Trophoblast cell (in vitro differentiated cells and primary cell): ENCODE measurements at regions not wholly inside any gene's neighbourhood (a gene's known extent, or its start where the extent isn't known, plus 50 kb on each side); places are given as distances from the start of the nearest gene placed in this dataset.

Experiments used
- DNase-seq, 2 donors: peaks; one replicate each; pipeline ENCODE4 v3.0.0-alpha.2; 2016
- H2AFZ ChIP-seq: 2 replicates; pipeline ENCODE4 v1.6.1; 2013; ENCODE audit warnings: low read length, moderate library complexity, mild to moderate bottlenecking; ENCODE audit not compliant: insufficient read depth, poor library complexity
- H2AK5ac ChIP-seq: 2 replicates; pipeline ENCODE4 v1.6.1; 2013; ENCODE audit warnings: mild to moderate bottlenecking, low read length
- H2BK120ac ChIP-seq: 2 replicates; pipeline ENCODE4 v1.6.1; 2013; ENCODE audit warnings: low read length, mild to moderate bottlenecking, moderate library complexity; ENCODE audit not compliant: insufficient read depth, poor library complexity
- H2BK12ac ChIP-seq: 2 replicates; pipeline ENCODE4 v1.6.1; 2013; ENCODE audit warnings: mild to moderate bottlenecking, low read length, moderate library complexity
- H2BK5ac ChIP-seq: 2 replicates; pipeline ENCODE4 v1.6.1; 2013; ENCODE audit warnings: low read length, low read depth, moderate library complexity, mild to moderate bottlenecking; ENCODE audit not compliant: poor library complexity
- H3K14ac ChIP-seq: 2 replicates; pipeline ENCODE4 v1.6.1; 2013; ENCODE audit warnings: mild to moderate bottlenecking, low read length
- H3K18ac ChIP-seq: 2 replicates; pipeline ENCODE4 v1.6.1; 2013; ENCODE audit warnings: mild to moderate bottlenecking, low read length
- H3K23ac ChIP-seq: 2 replicates; pipeline ENCODE4 v1.6.1; 2013; ENCODE audit warnings: low read length
- H3K27ac ChIP-seq: 2 replicates; pipeline ENCODE4 v1.5.1; 2013; ENCODE audit warnings: low read depth, mild to moderate bottlenecking, inconsistent platforms, low read length, moderate library complexity
- H3K27me3 ChIP-seq: 2 replicates; pipeline ENCODE4 v1.6.1; 2013; ENCODE audit warnings: inconsistent platforms, mild to moderate bottlenecking, low read length, moderate library complexity; ENCODE audit not compliant: insufficient read depth
- H3K36me3 ChIP-seq, 2 experiments: 1 replicate in 1 of 2; 2 replicates in 1 of 2; pipeline ENCODE4 v1.6.1; 2013; ENCODE audit warnings: low read length in 2 of 2, mild to moderate bottlenecking in 2 of 2, moderate library complexity in 1 of 2; ENCODE audit not compliant: insufficient read depth in 2 of 2, control insufficient read depth in 1 of 2
- H3K4ac ChIP-seq: 2 replicates; pipeline ENCODE4 v1.6.1; 2013; ENCODE audit warnings: low read depth, mild to moderate bottlenecking, low read length, moderate library complexity
- H3K4me1 ChIP-seq, 2 experiments: 1 replicate in 1 of 2; 2 replicates in 1 of 2; pipeline ENCODE4 v1.6.1; 2013; ENCODE audit warnings: low read length in 2 of 2, mild to moderate bottlenecking in 2 of 2, moderate library complexity in 1 of 2; ENCODE audit not compliant: insufficient read depth in 2 of 2, control insufficient read depth in 1 of 2
- H3K4me2 ChIP-seq: 2 replicates; pipeline ENCODE4 v1.6.1; 2013; ENCODE audit warnings: inconsistent platforms, mild to moderate bottlenecking, low read length, moderate library complexity
- H3K4me3 ChIP-seq: 2 replicates; pipeline ENCODE4 v1.5.1; 2013; ENCODE audit warnings: mild to moderate bottlenecking, low read depth, low read length, inconsistent platforms
- H3K79me1 ChIP-seq: one replicate; pipeline ENCODE4 v1.6.1; 2013; ENCODE audit warnings: low read length
- H3K79me2 ChIP-seq: 2 replicates; pipeline ENCODE4 v1.6.1; 2013; ENCODE audit warnings: low read length, mild to moderate bottlenecking; ENCODE audit not compliant: control insufficient read depth, insufficient read depth, poor library complexity
- H3K9ac ChIP-seq: 2 replicates; pipeline ENCODE4 v1.6.1; 2013; ENCODE audit warnings: mild to moderate bottlenecking, low read length
- H3K9me3 ChIP-seq: 2 replicates; pipeline ENCODE4 v1.6.1; 2013; ENCODE audit warnings: low read depth, mild to moderate bottlenecking, control low read depth, inconsistent platforms, low read length; ENCODE audit not compliant: insufficient read depth
- H4K12ac ChIP-seq: 2 replicates; pipeline ENCODE4 v1.6.1; 2013; ENCODE audit warnings: low read depth, mild to moderate bottlenecking, low read length, moderate library complexity
- H4K8ac ChIP-seq: 2 replicates; pipeline ENCODE4 v1.6.1; 2013; ENCODE audit warnings: low read depth, mild to moderate bottlenecking, low read length, moderate library complexity
- H4K91ac ChIP-seq: one replicate; pipeline ENCODE4 v1.6.1; 2013; ENCODE audit warnings: low read depth, mild to moderate bottlenecking, low read length, moderate library complexity
- WGBS: extraction: QIAGEN DNeasy Blood & Tissue Kit; methylation state at CpG from one replicate; pipeline ENCODE4 v1.1.7; 2013; ENCODE audit warnings: missing lambda C conversion rate; ENCODE audit not compliant: insufficient read length, insufficient coverage; ENCODE audit errors: extremely low coverage; 5-methylcytosine and 5-hydroxymethylcytosine counted together

GRCh38 chr10:91103384-91104192 is 116.9 kb upstream of the PCGF5 start:
- no peak overlapping the region for H3K4me3 ChIP-seq
- no peaks in the 10 kb centered on the region for H3K79me1 ChIP-seq
- no peak overlapping the region for H4K12ac ChIP-seq
- H3K4me2 ChIP-seq, result no peak overlapping the region
- H4K8ac ChIP-seq, result no peak overlapping the region
- no peaks in the 10 kb centered on the region for H3K79me2 ChIP-seq
- H3K4ac ChIP-seq, result no peak overlapping the region
- DNase-seq, result no peak
- H3K18ac ChIP-seq, result no peak overlapping the region
- H3K23ac ChIP-seq, result no peak overlapping the region
- H2AFZ ChIP-seq, result no peak overlapping the region
- WGBS, result no CpG with 5 or more reads among the region's 5 CpGs
- H3K36me3 ChIP-seq, result no peaks in the 10 kb centered on the region
- no peaks in the 10 kb centered on the region for H3K27me3 ChIP-seq
- no peak overlapping the region for H2BK5ac ChIP-seq
- H3K9me3 ChIP-seq, result peaks cover 2% of the 10 kb centered on the region
- no peak overlapping the region for H3K27ac ChIP-seq
- H3K9ac ChIP-seq, result no peak overlapping the region
- H2AK5ac ChIP-seq, result no peak overlapping the region
- H4K91ac ChIP-seq, result no peak overlapping the region
- no peak overlapping the region for H2BK120ac ChIP-seq
- no peak overlapping the region for H2BK12ac ChIP-seq
- no peak overlapping the region for H3K14ac ChIP-seq
- no peaks in the 10 kb centered on the region for H3K4me1 ChIP-seq

GRCh38 chr10:91104193-91105041 is 116.0 kb upstream of the PCGF5 start:
- H2AK5ac ChIP-seq, result no peak overlapping the region
- H2AFZ ChIP-seq, result no peak overlapping the region
- no peak overlapping the region for H4K8ac ChIP-seq
- no peaks in the 10 kb centered on the region for H3K79me2 ChIP-seq
- no peak overlapping the region for H3K18ac ChIP-seq
- H3K79me1 ChIP-seq, result no peaks in the 10 kb centered on the region
- H3K9ac ChIP-seq, result no peak overlapping the region
- H3K9me3 ChIP-seq, result peaks cover 2% of the 10 kb centered on the region
- no peak overlapping the region for H3K23ac ChIP-seq
- no peak overlapping the region for H4K91ac ChIP-seq
- no peak overlapping the region for H3K4me2 ChIP-seq
- no peak overlapping the region for H4K12ac ChIP-seq
- H2BK12ac ChIP-seq, result no peak overlapping the region
- WGBS, result no CpG with 5 or more reads among the region's 13 CpGs
- H3K27ac ChIP-seq, result no peak overlapping the region
- H3K14ac ChIP-seq, result no peak overlapping the region
- no peak for DNase-seq
- H3K36me3 ChIP-seq, result no peaks in the 10 kb centered on the region
- no peak overlapping the region for H3K4me3 ChIP-seq
- H2BK5ac ChIP-seq, result no peak overlapping the region
- H3K4ac ChIP-seq, result no peak overlapping the region
- H3K4me1 ChIP-seq, result no peaks in the 10 kb centered on the region
- H2BK120ac ChIP-seq, result no peak overlapping the region
- H3K27me3 ChIP-seq, result no peaks in the 10 kb centered on the region

GRCh38 chr10:91105269-91105668 is 115.2 kb upstream of the PCGF5 start:
- no peak overlapping the region for H3K4ac ChIP-seq
- H4K91ac ChIP-seq, result no peak overlapping the region
- H4K12ac ChIP-seq, result no peak overlapping the region
- no peak overlapping the region for H4K8ac ChIP-seq
- no CpG with 5 or more reads among the region's 2 CpGs for WGBS
- H3K14ac ChIP-seq, result no peak overlapping the region
- no peak overlapping the region for H2AK5ac ChIP-seq
- H3K79me1 ChIP-seq, result no peaks in the 10 kb centered on the region
- no peak overlapping the region for H3K4me3 ChIP-seq
- H3K27ac ChIP-seq, result no peak overlapping the region
- no peaks in the 10 kb centered on the region for H3K4me1 ChIP-seq
- peaks cover 2% of the 10 kb centered on the region for H3K9me3 ChIP-seq
- no peak overlapping the region for H2AFZ ChIP-seq
- no peak for DNase-seq
- no peak overlapping the region for H3K4me2 ChIP-seq
- H2BK12ac ChIP-seq, result no peak overlapping the region
- no peak overlapping the region for H3K23ac ChIP-seq
- no peak overlapping the region for H2BK120ac ChIP-seq
- H3K79me2 ChIP-seq, result no peaks in the 10 kb centered on the region
- no peaks in the 10 kb centered on the region for H3K27me3 ChIP-seq
- H3K36me3 ChIP-seq, result no peaks in the 10 kb centered on the region
- H3K18ac ChIP-seq, result no peak overlapping the region
- no peak overlapping the region for H3K9ac ChIP-seq
- no peak overlapping the region for H2BK5ac ChIP-seq

GRCh38 chr10:91108820-91109219 is 111.6 kb upstream of the PCGF5 start:
- Histone ChIP-seq H3K14ac (no peak overlapping the region), H3K36me3 (no peaks in the 10 kb centered on the region), H2BK120ac (no peak overlapping the region), H3K4me3 (no peak overlapping the region), H2BK12ac (no peak overlapping the region), H3K79me1 (no peaks in the 10 kb centered on the region), H4K8ac (no peak overlapping the region), H2BK5ac (no peak overlapping the region), H3K9ac (no peak overlapping the region), H3K23ac (no peak overlapping the region), H3K27ac (no peak overlapping the region), H3K18ac (no peak overlapping the region), H3K4me1 (no peaks in the 10 kb centered on the region), H4K12ac (no peak overlapping the region), H3K4ac (no peak overlapping the region), H3K9me3 (peaks cover 2% of the 10 kb centered on the region), H3K79me2 (no peaks in the 10 kb centered on the region), H2AFZ (no peak overlapping the region), H4K91ac (no peak overlapping the region), H3K4me2 (no peak overlapping the region), H3K27me3 (no peaks in the 10 kb centered on the region), H2AK5ac (no peak overlapping the region)
- no peak for DNase-seq
